Heart left ventricle (tissue), 13 donors: ENCODE measurements at regions not wholly inside any gene's neighbourhood (a gene's known extent, or its start where the extent isn't known, plus 50 kb on each side); places are given as distances from the start of the nearest gene placed in this dataset.

Source experiments
- CTCF ChIP-seq, 12 donors: fragments of 200-600 bp; sonication (generic) in 4 of 12; IDR thresholded peaks; one replicate each; pipeline versions ENCODE4 v1.5.0 to v1.8.0; 2018 to 2022; ENCODE audit warnings: antibody characterized with exemption in 12 of 12, mild to moderate bottlenecking in 5 of 12
- POLR2A ChIP-seq, 2 donors: fragments of 450-650 bp; IDR thresholded peaks; one replicate each; pipeline ENCODE4 v1.6.1; 2017; ENCODE audit warnings: antibody characterized with exemption in 2 of 2, mild to moderate bottlenecking in 2 of 2, moderate library complexity in 2 of 2
- donor health status: ischemic (EF 13 %, LVEDD 7.1; RV severe dilation, severe dysfunction).
- donor health status: DM: no; HTN: yes; CAD: no.
- donor health status: DM: no; HTN: no; CAD: no.
- donor health status: ischemic (EF 25% LVEDD 6.9; RV normal size, moderate dysfunction).
- donor health status: ischemic (EF 25% LVEDD 5.7; RV mildly dilated, moderate dysfunction).
- donor health status: ischemic (EF 35%, LVEDD 5.7; RV mildly dilated, moderate dysfunction).
- donor health status: nonischemic (EF 11% LVEDD 7.7; RV severe dilation, severe dysfunction).
- donor health status: DM: yes; HTN: yes; CAD: no.
- donor health status: PGD.
- donor health status: ischemic (EF 29% LVEDD 5.4; RV normal size, mild dysfunction).
- donor health status: nonischemic (EF 23%, LVEDD 6.1; RV moderate dilation, normal function).

- no peak for TF ChIP-seq CTCF (IDR thresholded peaks at IDR 0.05)
- no peak for TF ChIP-seq POLR2A (IDR thresholded peaks at IDR 0.05)
Measured at GRCh38 chr4:136283977-136284376, 1248.3 kb downstream of the PCDH18 start.
